GM18867 (cell line): ENCODE measurements at regions not wholly inside any gene's neighbourhood (a gene's known extent, or its start where the extent isn't known, plus 50 kb on each side); places are given as distances from the start of the nearest gene placed in this dataset.

Experiments used
- ATAC-seq: cut with Tn5 transposase; IDR thresholded peaks from one replicate; pipeline ENCODE4 v1.9.1; 2021; ENCODE audit warnings: mild to moderate bottlenecking, moderate library complexity; ENCODE audit not compliant: unreplicated experiment

- ATAC-seq: no peak
Measured at GRCh38 chr10:131758939-131759301, 141.9 kb upstream of the PPP2R2D start.

- ATAC-seq: no peak
Measured at GRCh38 chr10:131759347-131759746, 141.5 kb upstream of the PPP2R2D start.

- ATAC-seq: no peak
Measured at GRCh38 chr10:131760416-131761166, 140.2 kb upstream of the PPP2R2D start.

- no peak for ATAC-seq
Measured at GRCh38 chr10:131762789-131763696, 137.8 kb upstream of the PPP2R2D start.

- ATAC-seq: no peak
Measured at GRCh38 chr10:131764929-131765328, 135.9 kb upstream of the PPP2R2D start.

GRCh38 chr10:131766096-131766495, 134.7 kb upstream of the PPP2R2D start:
- ATAC-seq: no peak

- ATAC-seq: no peak
Measured at GRCh38 chr10:131767716-131768115, 133.1 kb upstream of the PPP2R2D start.

- ATAC-seq: no peak
Measured at GRCh38 chr10:131769571-131770410, 131.0 kb upstream of the PPP2R2D start.

GRCh38 chr10:131770946-131771633, 129.7 kb upstream of the PPP2R2D start:
- ATAC-seq: no peak

GRCh38 chr10:131771634-131772358, 129.0 kb upstream of the PPP2R2D start:
- ATAC-seq: no peak

GRCh38 chr10:131772441-131772840, 128.4 kb upstream of the PPP2R2D start:
- ATAC-seq: no peak

- no peak for ATAC-seq
Measured at GRCh38 chr10:131773370-131774343, 127.2 kb upstream of the PPP2R2D start.

GRCh38 chr10:131774681-131775085, 126.1 kb upstream of the PPP2R2D start:
- no peak for ATAC-seq

GRCh38 chr10:131775433-131775832, 125.4 kb upstream of the PPP2R2D start:
- ATAC-seq: no peak

GRCh38 chr10:131775833-131776232, 125.0 kb upstream of the PPP2R2D start:
- ATAC-seq: no peak

GRCh38 chr10:131776496-131776895, 124.3 kb upstream of the PPP2R2D start:
- no peak for ATAC-seq

GRCh38 chr10:131777162-131777561, 123.6 kb upstream of the PPP2R2D start:
- ATAC-seq: no peak

GRCh38 chr10:131777921-131778320, 122.9 kb upstream of the PPP2R2D start:
- ATAC-seq: no peak

- no peak for ATAC-seq
Measured at GRCh38 chr10:131778385-131778784, 122.4 kb upstream of the PPP2R2D start.
